Testis (tissue), 2 donors: ENCODE measurements at regions not wholly inside any gene's neighbourhood (a gene's known extent, or its start where the extent isn't known, plus 50 kb on each side); places are given as distances from the start of the nearest gene placed in this dataset.

ENCODE experiments used
- DNase-seq: peaks from one replicate; pipeline ENCODE4 v3.0.0-alpha.2; 2019
- H3K27ac ChIP-seq, 2 donors: fragments of 200-600 bp; sonication (generic); one replicate each; pipeline ENCODE4 v1.5.1; 2019
- H3K27me3 ChIP-seq: fragments of 200-600 bp; sonication (generic); one replicate; pipeline ENCODE4 v1.5.1; 2019
- H3K36me3 ChIP-seq: fragments of 200-600 bp; sonication (generic); one replicate; pipeline ENCODE4 v1.5.1; 2017; ENCODE audit warnings: low read depth; ENCODE audit errors: missing control alignments
- H3K4me1 ChIP-seq: fragments of 200-600 bp; sonication (generic); one replicate; pipeline ENCODE4 v1.5.1; 2019
- H3K4me3 ChIP-seq, 2 donors: fragments of 200-600 bp; sonication (generic); one replicate each; pipeline ENCODE4 v1.5.1; 2017 to 2019
- H3K9me3 ChIP-seq: fragments of 200-600 bp; sonication (generic); one replicate; pipeline ENCODE4 v1.5.1; 2017
- CTCF ChIP-seq, 3 experiments: fragments of 450-650 bp in 2 of 3; fragments of 200-600 bp in 1 of 3; sonication (generic) in 1 of 3; IDR thresholded peaks; one replicate each; pipeline ENCODE4 v1.5.1; 2016 to 2019; ENCODE audit warnings: antibody characterized with exemption in 3 of 3, mild to moderate bottlenecking in 2 of 3, moderate library complexity in 1 of 3
- POLR2A ChIP-seq: fragments of 450-650 bp; IDR thresholded peaks from one replicate; pipeline ENCODE4 v1.6.1; 2017; ENCODE audit warnings: antibody characterized with exemption, mild to moderate bottlenecking, moderate library complexity
- WGBS, 2 donors: methylation state at CpG; one replicate each; pipeline ENCODE4 v1.1.5; 2018; 5-methylcytosine and 5-hydroxymethylcytosine counted together
- intact Hi-C: fragments of 100-400 bp; cut with DNase I; formaldehyde crosslinking; loops from one replicate; pipeline ENCODE4 v1.15.1; 2023; ENCODE audit warnings: low total_unique reads

GRCh38 chr10:124225029-124225466 lies 131.7 kb upstream of the CHST15 start:
- DNase-seq = no peak
- Histone ChIP-seq H3K4me3 (no peak overlapping the region), H3K9me3 (no peaks in the 10 kb centered on the region), H3K36me3 (no peaks in the 10 kb centered on the region), H3K27ac (no peak overlapping the region), H3K27me3 (no peaks in the 10 kb centered on the region), H3K4me1 (no peaks in the 10 kb centered on the region)
- WGBS, 2 donors = 70 to 73% methylated on average over 6 of the region's 6 CpGs
- intact Hi-C loops = no loop called here
- TF ChIP-seq POLR2A = no peak
- no peak for TF ChIP-seq CTCF (IDR thresholded peaks at IDR 0.05)

- 81 to 86% methylated on average over 12 to 18 of the region's 18 CpGs for WGBS, 2 donors
- TF ChIP-seq POLR2A (no peak), CTCF (IDR thresholded peaks at IDR 0.05) (no peak)
- no peaks in the 10 kb centered on the region for H3K4me1 ChIP-seq
- no peak overlapping the region for H3K4me3 ChIP-seq
- no peak overlapping the region for H3K27ac ChIP-seq
- H3K9me3 ChIP-seq = no peaks in the 10 kb centered on the region
- H3K27me3 ChIP-seq = no peaks in the 10 kb centered on the region
- H3K36me3 ChIP-seq = no peaks in the 10 kb centered on the region
- DNase-seq = no peak
- intact Hi-C loops = no loop called here
Measured at GRCh38 chr10:124224331-124225028, 131.1 kb upstream of the CHST15 start.

GRCh38 chr10:124223711-124224085 lies 130.3 kb upstream of the CHST15 start:
- Histone ChIP-seq H3K4me1 (no peaks in the 10 kb centered on the region), H3K4me3 (no peak overlapping the region), H3K27ac (no peak overlapping the region), H3K36me3 (no peaks in the 10 kb centered on the region), H3K9me3 (no peaks in the 10 kb centered on the region), H3K27me3 (no peaks in the 10 kb centered on the region)
- intact Hi-C loops = no loop called here
- DNase-seq = no peak
- 97 to 100% methylated on average over 5 to 6 of the region's 6 CpGs for WGBS, 2 donors
- no peak for TF ChIP-seq POLR2A
- no peak for TF ChIP-seq CTCF (IDR thresholded peaks at IDR 0.05)

GRCh38 chr10:124222988-124223710 lies 129.8 kb upstream of the CHST15 start:
- H3K4me1 ChIP-seq = no peaks in the 10 kb centered on the region

More at GRCh38 chr10:124222988-124223710, 129.8 kb upstream of the CHST15 start:
- Histone ChIP-seq H3K27me3 (no peaks in the 10 kb centered on the region), H3K27ac (no peak overlapping the region), H3K36me3 (no peaks in the 10 kb centered on the region), H3K4me3 (no peak overlapping the region), H3K9me3 (no peaks in the 10 kb centered on the region)
- intact Hi-C loops = no loop called here
- 66 to 80% methylated on average over 6 to 10 of the region's 10 CpGs for WGBS, 2 donors
- no peak for TF ChIP-seq CTCF (IDR thresholded peaks at IDR 0.05)
- TF ChIP-seq POLR2A = no peak
- DNase-seq = no peak
